Small intestine (tissue), 7 donors: ENCODE measurements at regions not wholly inside any gene's neighbourhood (a gene's known extent, or its start where the extent isn't known, plus 50 kb on each side); places are given as distances from the start of the nearest gene placed in this dataset.

Experiments used
- DNase-seq, 2 donors: peaks; one replicate each; pipeline versions ENCODE4 v3.0.0 to v3.0.0-alpha.2; 2013
- FAIRE-seq: peaks from 2 replicates; lab custom pipeline; 2012; peaks lifted over from hg19 to GRCh38; lab: Jason Lieb, UNC
- H3K27ac ChIP-seq, 3 donors: one replicate each; pipeline ENCODE4 v1.5.1; 2013; ENCODE audit warnings: low read length in 2 of 3, mild to moderate bottlenecking in 2 of 3, control low read depth in 1 of 3, inconsistent platforms in 1 of 3, low read depth in 1 of 3, moderate library complexity in 1 of 3
- H3K27me3 ChIP-seq, 3 donors: one replicate each; pipeline ENCODE4 v1.6.1; 2013; ENCODE audit warnings: low read length in 3 of 3, inconsistent platforms in 1 of 3; ENCODE audit not compliant: control insufficient read depth in 3 of 3, insufficient read depth in 3 of 3
- H3K36me3 ChIP-seq, 3 donors: one replicate each; pipeline ENCODE4 v1.6.1; 2013; ENCODE audit warnings: low read length in 3 of 3, inconsistent platforms in 1 of 3, low read depth in 1 of 3, mild to moderate bottlenecking in 1 of 3, moderate library complexity in 1 of 3; ENCODE audit not compliant: control insufficient read depth in 3 of 3, insufficient read depth in 2 of 3
- H3K4me1 ChIP-seq, 3 donors: one replicate each; pipeline ENCODE4 v1.6.1; 2013; ENCODE audit warnings: low read length in 2 of 3, inconsistent platforms in 1 of 3, low read depth in 1 of 3, mild to moderate bottlenecking in 1 of 3, moderate library complexity in 1 of 3; ENCODE audit not compliant: control insufficient read depth in 3 of 3, insufficient read depth in 2 of 3
- H3K4me3 ChIP-seq, 3 donors: one replicate each; pipeline ENCODE4 v1.5.1; 2013; ENCODE audit warnings: low read length in 3 of 3, control low read depth in 1 of 3, inconsistent platforms in 1 of 3, low read depth in 1 of 3, mild to moderate bottlenecking in 1 of 3, moderate library complexity in 1 of 3
- H3K9me3 ChIP-seq, 2 donors: one replicate each; pipeline ENCODE4 v1.6.1; 2013; ENCODE audit warnings: low read depth in 1 of 2, low read length in 1 of 2; ENCODE audit not compliant: control insufficient read depth in 2 of 2, insufficient read depth in 1 of 2
- WGBS, 3 donors: extraction: QIAGEN DNeasy Blood & Tissue Kit; methylation state at CpG; one replicate each; pipeline ENCODE4 v1.1.7; 2013; 5-methylcytosine and 5-hydroxymethylcytosine counted together
- donor health status: healthy with polysubstance abuse.
- donor health status: control.
- donor health status: control.
- donor health status: Bipolar disorder and iron deficiency.
- donor health status: healthy.

- Histone ChIP-seq H3K27me3 (peaks cover 0 to 4% (median 2%) of the 10 kb centered on the region in 3 donors), H3K4me3 (no peak overlapping the region), H3K4me1 (peaks cover 0 to under 1% (median 0%) of the 10 kb centered on the region in 3 donors), H3K36me3 (no peaks in the 10 kb centered on the region), H3K27ac (no peak overlapping the region), H3K9me3 (no peaks in the 10 kb centered on the region)
- no peak for FAIRE-seq
- DNase-seq: no peak
Measured at GRCh38 chr2:177153805-177154204, 58.8 kb upstream of the HNRNPA3 start.

DNA sequence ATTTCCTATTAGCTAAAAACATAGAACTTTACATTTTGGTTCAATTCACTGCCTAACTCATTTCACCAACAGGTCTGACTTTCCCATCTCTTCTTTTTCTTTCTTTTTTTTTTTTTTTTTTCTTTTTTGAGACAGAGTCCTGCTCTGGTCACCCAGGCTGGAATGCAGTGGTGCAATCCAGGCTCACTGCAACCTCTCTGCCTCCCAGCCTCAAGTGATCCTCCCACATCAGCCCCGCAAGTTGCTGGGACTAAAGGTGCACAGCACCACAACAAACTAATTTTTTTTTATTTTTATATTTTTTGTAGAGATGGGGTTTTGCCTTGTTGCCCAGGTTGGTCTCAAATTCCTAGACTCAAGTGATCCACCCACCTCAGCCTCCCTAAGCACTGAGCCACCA is 57.8 kb upstream of the HNRNPA3 start:
- Histone ChIP-seq H3K36me3 (no peaks in the 10 kb centered on the region), H3K4me1 (no peaks in the 10 kb centered on the region), H3K27ac (no peak overlapping the region), H3K27me3 (peaks cover 0 to 3% (median 2%) of the 10 kb centered on the region in 3 donors), H3K4me3 (no peak overlapping the region), H3K9me3 (no peaks in the 10 kb centered on the region)
- no peak for DNase-seq
- no peak for FAIRE-seq
- 88 to 96% (median 94%) methylated on average over 1 of the region's 1 CpG for WGBS, 3 donors

DNA sequence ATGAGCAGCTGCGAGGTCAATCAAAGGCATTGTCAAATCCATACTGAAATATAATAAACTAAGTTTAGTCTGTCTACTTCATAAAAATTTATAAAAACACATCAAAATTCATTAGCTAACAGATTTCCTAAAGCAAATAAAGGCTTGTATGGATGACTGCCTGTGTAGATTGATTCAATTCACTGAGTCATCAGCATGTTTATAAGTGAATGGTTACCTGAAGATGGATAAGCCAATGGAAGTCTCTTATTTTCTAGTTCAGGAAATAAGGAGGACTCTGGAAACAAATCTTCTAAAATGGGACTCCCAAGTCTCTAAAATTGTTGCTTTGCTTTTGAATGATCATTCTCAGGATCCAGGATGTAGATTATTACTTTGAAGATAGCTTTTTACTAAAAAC is 57.0 kb upstream of the HNRNPA3 start:
- no peak for FAIRE-seq
- H3K9me3 ChIP-seq: no peaks in the 10 kb centered on the region
- H3K27ac ChIP-seq: no peak overlapping the region
- H3K4me1 ChIP-seq: no peaks in the 10 kb centered on the region
- H3K36me3 ChIP-seq: no peaks in the 10 kb centered on the region
- H3K27me3 ChIP-seq: peaks cover 0 to 2% (median 0%) of the 10 kb centered on the region in 3 donors
- no peak for DNase-seq
- no peak overlapping the region for H3K4me3 ChIP-seq
- 94 to 98% (median 95%) methylated on average over 1 of the region's 1 CpG for WGBS, 3 donors

DNA sequence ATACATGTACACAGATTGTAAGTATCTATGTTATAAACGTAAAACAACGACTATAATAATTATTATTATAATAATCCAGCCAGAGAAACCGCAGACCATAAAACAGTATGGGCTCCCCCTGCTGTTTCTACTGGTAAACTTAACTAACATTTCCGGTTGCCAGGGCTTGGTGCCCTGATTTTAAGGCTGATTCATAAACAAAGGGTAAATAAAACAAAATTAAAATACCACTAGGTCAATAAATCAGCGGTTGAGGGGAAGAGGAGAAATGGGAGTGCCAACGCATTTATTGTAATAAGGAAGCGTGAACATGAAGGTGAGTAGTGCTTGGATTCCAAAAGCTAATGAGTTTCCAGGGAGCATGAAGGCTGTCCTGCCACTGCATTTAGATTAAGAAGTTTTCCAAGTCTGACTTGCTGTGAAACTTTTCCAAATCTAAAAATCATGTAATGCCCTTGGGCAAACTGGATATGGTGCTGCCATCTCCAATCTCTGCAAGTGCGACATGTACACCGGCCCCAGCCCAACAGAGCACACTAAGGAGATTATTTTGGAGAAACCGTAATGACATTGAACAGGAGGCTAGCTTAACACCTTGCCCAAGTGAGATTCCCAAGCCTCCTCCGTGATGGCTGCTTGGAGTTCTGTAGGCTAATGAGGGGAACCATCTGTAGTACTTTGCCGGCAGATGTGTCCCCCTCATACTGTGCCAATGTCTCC is 50.7 kb upstream of the HNRNPA3 start:
- Histone ChIP-seq H3K4me1 (peaks cover 2 to 18% (median 13%) of the 10 kb centered on the region in 3 donors), H3K9me3 (no peaks in the 10 kb centered on the region), H3K4me3 (no peak overlapping the region), H3K27me3 (no peaks in the 10 kb centered on the region), H3K36me3 (no peaks in the 10 kb centered on the region), H3K27ac (no peak overlapping the region)
- DNase-seq: peak; percentile 37 to 39
- peak; percentile 64 for FAIRE-seq
- 38 to 43% (median 39%) methylated on average over 12 of the region's 12 CpGs for WGBS, 3 donors
